B cell (primary cell): ENCODE measurements at regions not wholly inside any gene's neighbourhood (a gene's known extent, or its start where the extent isn't known, plus 50 kb on each side); places are given as distances from the start of the nearest gene placed in this dataset.

Source experiments
- ATAC-seq: fragments of 200-7000 bp; cut with Tn5 transposase; one replicate; pipeline ENCODE4 v1.10.0; 2021; ENCODE audit warnings: low read depth, mild to moderate bottlenecking, moderate number of reproducible peaks, moderate library complexity
- CTCF ChIA-PET: fragments of 350-600 bp; sonication (Branson Sonifier 250); formaldehyde crosslinking; loops from one replicate; lab custom pipeline; 2021; ENCODE audit warnings: antibody characterized with exemption, inconsistent platforms; lab: Charles Lee
- POLR2A ChIA-PET: fragments of 350-600 bp; sonication (Branson Sonifier 250); formaldehyde crosslinking; loops from one replicate; lab custom pipeline; 2021; ENCODE audit warnings: antibody characterized with exemption; lab: Charles Lee
- DNase-seq: peaks from one replicate; pipeline ENCODE4 v3.0.0; 2013
- H2AFZ ChIP-seq: 2 replicates; pipeline ENCODE4 v1.6.1; 2012; ENCODE audit warnings: mild to moderate bottlenecking, low read depth, low read length; ENCODE audit not compliant: insufficient read depth, poor library complexity, severe bottlenecking
- H3K27ac ChIP-seq, 2 donors: 1 replicate in 1 of 2; 2 replicates in 1 of 2; pipeline ENCODE4 v1.5.1; 2012 to 2013; ENCODE audit warnings: low read length in 2 of 2, mild to moderate bottlenecking in 2 of 2, moderate library complexity in 1 of 2
- H3K27me3 ChIP-seq, 4 experiments: fragments of 200-600 bp in 1 of 4; sonication (generic) in 1 of 4; replicated peaks in 1 of 4; 1 replicate in 2 of 4; 2 replicates in 2 of 4; pipeline versions ENCODE4 v1.6.1 to v1.7.0; 2013 to 2016; ENCODE audit warnings: low read length in 3 of 4, mild to moderate bottlenecking in 2 of 4, mixed read lengths in 1 of 4, moderate library complexity in 1 of 4; ENCODE audit not compliant: insufficient read depth in 4 of 4, control insufficient read depth in 3 of 4; ENCODE audit errors: control extremely low read depth in 1 of 4
- H3K36me3 ChIP-seq, 2 experiments: replicated peaks in 1 of 2; 1 replicate in 1 of 2; 2 replicates in 1 of 2; pipeline versions ENCODE4 v1.6.1 to v1.7.1; 2013; ENCODE audit warnings: low read length in 1 of 2; ENCODE audit not compliant: insufficient read depth in 2 of 2, control insufficient read depth in 1 of 2; ENCODE audit errors: control extremely low read depth in 1 of 2, extremely low read depth in 1 of 2
- H3K4me1 ChIP-seq, 2 donors: fragments of 200-600 bp in 1 of 2; sonication (generic) in 1 of 2; 1 replicate in 1 of 2; 2 replicates in 1 of 2; pipeline versions ENCODE4 v1.5.1 to v1.6.1; 2013 to 2017; ENCODE audit warnings: low read length in 2 of 2; ENCODE audit not compliant: control insufficient read depth in 2 of 2, insufficient read depth in 2 of 2
- H3K4me2 ChIP-seq: replicated peaks from 2 replicates; pipeline ENCODE3; 2012; ENCODE audit warnings: mild to moderate bottlenecking, low read depth, low read length; ENCODE audit not compliant: poor library complexity, severe bottlenecking
- H3K4me3 ChIP-seq, 5 experiments: fragments of 200-600 bp in 1 of 5; sonication (generic) in 1 of 5; 1 replicate in 3 of 5; 2 replicates in 2 of 5; pipeline versions ENCODE4 v1.5.1 to v1.7.0; 2011 to 2016; ENCODE audit warnings: low read length in 4 of 5, mild to moderate bottlenecking in 4 of 5, low read depth in 2 of 5, control low read depth in 1 of 5, moderate library complexity in 1 of 5; ENCODE audit not compliant: insufficient read depth in 1 of 5; ENCODE audit errors: control extremely low read depth in 1 of 5, extremely low read depth in 1 of 5
- H3K79me2 ChIP-seq: fragments of 200-600 bp; sonication (generic); one replicate; pipeline ENCODE4 v1.6.0; 2016; ENCODE audit warnings: low read length; ENCODE audit not compliant: control insufficient read depth, insufficient read depth
- H3K9ac ChIP-seq: fragments of 200-600 bp; sonication (generic); 2 replicates; pipeline ENCODE4 v1.6.1; 2017; ENCODE audit warnings: mild to moderate bottlenecking, low read length, moderate library complexity
- H3K9me3 ChIP-seq, 3 donors: one replicate each; pipeline versions ENCODE4 v1.6.1 to v1.7.1; 2013; ENCODE audit warnings: low read length in 2 of 3; ENCODE audit not compliant: control insufficient read depth in 2 of 3, insufficient read depth in 1 of 3; ENCODE audit errors: control extremely low read depth in 1 of 3
- H4K20me1 ChIP-seq: 2 replicates; pipeline ENCODE4 v1.6.0; 2012; ENCODE audit warnings: mild to moderate bottlenecking, low read length; ENCODE audit not compliant: insufficient read depth, control insufficient read depth, poor library complexity, severe bottlenecking
- H3K27ac Mint-ChIP-seq: one replicate; pipeline ENCODE4 v1.8.0; 2021; ENCODE audit warnings: mixed read lengths
- H3K27me3 Mint-ChIP-seq: one replicate; pipeline ENCODE4 v1.8.0; 2021; ENCODE audit warnings: mixed read lengths
- H3K4me1 Mint-ChIP-seq: one replicate; pipeline ENCODE4 v1.8.0; 2021; ENCODE audit warnings: mixed read lengths
- H3K4me3 Mint-ChIP-seq: one replicate; pipeline ENCODE4 v1.8.0; 2021; ENCODE audit warnings: mixed read lengths
- H3K9me3 Mint-ChIP-seq: one replicate; pipeline ENCODE4 v1.8.0; 2022; ENCODE audit warnings: mixed read lengths; ENCODE audit not compliant: insufficient read depth
- CTCF ChIP-seq: fragments of 200-600 bp; IDR thresholded peaks from one replicate; pipeline ENCODE4 v1.8.0; 2022; ENCODE audit warnings: antibody characterized with exemption, mild to moderate bottlenecking
- EZH2 ChIP-seq: IDR thresholded peaks from 2 replicates; pipeline ENCODE4 v1.6.1; 2012; ENCODE audit warnings: borderline replicate concordance, low read depth, mild to moderate bottlenecking, moderate library complexity, low read length; ENCODE audit not compliant: insufficient read depth, poor library complexity, severe bottlenecking
- WGBS: methylation state at CpG from one replicate; pipeline ENCODE4 v1.1.5; 2013; ENCODE audit warnings: missing lambda C conversion rate; ENCODE audit not compliant: insufficient coverage; 5-methylcytosine and 5-hydroxymethylcytosine counted together
- intact Hi-C: fragments of 100-400 bp; cut with micrococcal nuclease; formaldehyde crosslinking; loops from one replicate; pipeline ENCODE4 v1.10.0; 2022

GRCh38 chr12:107448198-107448597 is 237.4 kb upstream of the PWP1 start:
- peaks cover 17% of the 10 kb centered on the region for H3K27me3 Mint-ChIP-seq
- peaks cover 3% of the 10 kb centered on the region for H3K9me3 Mint-ChIP-seq
- no peaks in the 10 kb centered on the region for H3K79me2 ChIP-seq
- no peak overlapping the region for H3K27ac Mint-ChIP-seq
- H3K4me3 ChIP-seq, result no peak overlapping the region
- H3K9ac ChIP-seq, result no peak overlapping the region
- intact Hi-C loops, result loop anchor here (5.0 kb wide), 1 partner anchor 159 kb away; no protein-coding TSS in a partner anchor
- no peak overlapping the region for H3K4me3 Mint-ChIP-seq
- CTCF ChIA-PET, result interaction anchor here (1.1 to 1.2 kb wide), 2 partner anchors 158 to 159 kb away, joined by 3 to 5 read pairs; no protein-coding TSS in a partner anchor
- H3K27me3 ChIP-seq, result no peaks in the 10 kb centered on the region
- H3K36me3 ChIP-seq, result no peaks in the 10 kb centered on the region
- H2AFZ ChIP-seq, result no peak overlapping the region
- WGBS, result 100% methylated on average over 1 of the region's 1 CpG
- no peak overlapping the region for H3K27ac ChIP-seq
- no peak overlapping the region for H3K4me2 ChIP-seq
- no peaks in the 10 kb centered on the region for H3K4me1 ChIP-seq
- ATAC-seq (no peak), DNase-seq (no peak)
- H3K4me1 Mint-ChIP-seq, result no peaks in the 10 kb centered on the region
- no peak for TF ChIP-seq EZH2
- no peak for TF ChIP-seq CTCF
- H3K9me3 ChIP-seq, result peaks cover 0 to 5% (median 0%) of the 10 kb centered on the region in 3 donors
- H4K20me1 ChIP-seq, result no peaks in the 10 kb centered on the region
- POLR2A ChIA-PET, result no interaction called here

GRCh38 chr12:107449891-107450290 is 235.7 kb upstream of the PWP1 start:
- H3K9me3 ChIP-seq, result peaks cover 0 to 10% (median 0%) of the 10 kb centered on the region in 3 donors
- no peak overlapping the region for H3K27ac ChIP-seq
- H4K20me1 ChIP-seq, result no peaks in the 10 kb centered on the region
- H3K79me2 ChIP-seq, result no peaks in the 10 kb centered on the region
- H3K27me3 ChIP-seq, result no peaks in the 10 kb centered on the region
- H3K4me3 ChIP-seq, result no peak overlapping the region
- H3K9ac ChIP-seq, result no peak overlapping the region
- WGBS, result 80% methylated on average over 1 of the region's 1 CpG
- ChIA-PET CTCF (interaction anchor here (1.0 kb wide), 1 partner anchor 73 kb away, joined by 3 read pairs; no protein-coding TSS in a partner anchor), POLR2A (no interaction called here)
- intact Hi-C loops, result loop anchor here (5.0 kb wide), 1 partner anchor 157 kb away; no protein-coding TSS in a partner anchor
- H3K27me3 Mint-ChIP-seq, result peaks cover 17% of the 10 kb centered on the region
- H3K4me3 Mint-ChIP-seq, result no peak overlapping the region
- peaks cover 3% of the 10 kb centered on the region for H3K9me3 Mint-ChIP-seq
- no peak for ATAC-seq
- H3K4me1 Mint-ChIP-seq, result no peaks in the 10 kb centered on the region
- no peak overlapping the region for H3K4me2 ChIP-seq
- DNase-seq, result no peak
- no peaks in the 10 kb centered on the region for H3K4me1 ChIP-seq
- TF ChIP-seq EZH2 (no peak), CTCF (no peak)
- H3K27ac Mint-ChIP-seq, result no peak overlapping the region
- no peak overlapping the region for H2AFZ ChIP-seq
- H3K36me3 ChIP-seq, result no peaks in the 10 kb centered on the region
